HepG2 (cell line): ENCODE measurements at regions not wholly inside any gene's neighbourhood (a gene's known extent, or its start where the extent isn't known, plus 50 kb on each side); places are given as distances from the start of the nearest gene placed in this dataset.

ENCODE experiments used
- ATAC-seq: fragments of 200-7000 bp; cut with Tn5 transposase; 3 replicates; pipeline ENCODE4 v1.9.1; 2020; ENCODE audit warnings: mild to moderate bottlenecking, moderate library complexity
- BruUV-seq: library from RNA; stranded (reverse); fragments of 400-500 nt; replicated peaks from 2 replicates; lab custom pipeline; 2021; lab: Mats Ljungman, UMichigan
- CTCF ChIA-PET: fragments of 300-600 bp; formaldehyde crosslinking; extraction: SDS; loops from one replicate; lab custom pipeline; 2021; ENCODE audit warnings: low total read pairs, inconsistent platforms, low intra/inter-chr PET ratio; lab: Yijun Ruan, JAX
- POLR2A ChIA-PET: fragments of 350-600 bp; sonication (Branson Sonifier 250); formaldehyde crosslinking; loops from one replicate; lab custom pipeline; 2020; ENCODE audit warnings: antibody characterized with exemption, inconsistent platforms; lab: Yijun Ruan, JAX
- DNase-seq: peaks from one replicate; pipeline ENCODE4 v3.0.0-alpha.2; 2015; ENCODE audit warnings: low spot score
- FAIRE-seq: peaks from 3 replicates; lab custom pipeline; 2011; peaks lifted over from hg19 to GRCh38; lab: Jason Lieb, UNC
- H2AFZ ChIP-seq: one replicate; pipeline ENCODE4 v1.6.1; 2011; ENCODE audit warnings: low read length, inconsistent platforms
- H3K27ac ChIP-seq: fragments of 300-600 bp; 3 replicates; pipeline ENCODE4 v1.8.0; 2011; ENCODE audit warnings: mixed run types, mild to moderate bottlenecking, mixed read lengths, low read length, inconsistent platforms; ENCODE audit not compliant: insufficient read depth; ENCODE audit errors: extremely low read length
- H3K27me3 ChIP-seq, 2 experiments: fragments of 200-600 bp in 1 of 2; 2 replicates in 1 of 2; 3 replicates in 1 of 2; pipeline versions ENCODE4 v1.6.0 to v1.8.0; 2011; ENCODE audit warnings: low read length in 2 of 2, mild to moderate bottlenecking in 2 of 2, moderate library complexity in 2 of 2, inconsistent platforms in 1 of 2; ENCODE audit not compliant: insufficient read depth in 2 of 2, control insufficient read depth in 1 of 2
- H3K36me3 ChIP-seq, 2 experiments: fragments of 200-600 bp in 1 of 2; replicated peaks in 1 of 2; 2 replicates in 1 of 2; 3 replicates in 1 of 2; pipeline versions ENCODE4 v1.5.1 to v1.8.0; 2011; ENCODE audit warnings: low read length in 2 of 2, inconsistent platforms in 1 of 2; ENCODE audit not compliant: insufficient read depth in 2 of 2, control insufficient read depth in 1 of 2
- H3K4me1 ChIP-seq: 2 replicates; pipeline ENCODE4 v1.5.1; 2012; ENCODE audit warnings: low read length, inconsistent platforms; ENCODE audit not compliant: insufficient read depth
- H3K4me2 ChIP-seq: 2 replicates; pipeline ENCODE4 v1.6.0; 2011; ENCODE audit warnings: low read depth, low read length, inconsistent platforms
- H3K4me3 ChIP-seq, 3 experiments: fragments of 200-600 bp in 1 of 3; sonication (generic), shearing (Covaris generic) in 1 of 3; replicated peaks in 1 of 3; 2 replicates each; pipeline ENCODE4 v1.5.1; 2011 to 2016; ENCODE audit warnings: low read length in 3 of 3, inconsistent platforms in 2 of 3, low read depth in 2 of 3, mild to moderate bottlenecking in 2 of 3, control low read depth in 1 of 3, mixed read lengths in 1 of 3; ENCODE audit not compliant: insufficient read depth in 1 of 3
- H3K79me2 ChIP-seq: one replicate; pipeline ENCODE4 v1.6.1; 2011; ENCODE audit warnings: low read length, inconsistent platforms; ENCODE audit not compliant: insufficient read depth
- H3K9ac ChIP-seq: 2 replicates; pipeline ENCODE4 v1.6.0; 2011; ENCODE audit warnings: mild to moderate bottlenecking, low read depth, low read length, inconsistent platforms; ENCODE audit not compliant: insufficient read depth
- H3K9me3 ChIP-seq: 2 replicates; pipeline ENCODE4 v1.5.1; 2012; ENCODE audit warnings: mild to moderate bottlenecking, low read length
- H4K20me1 ChIP-seq: 2 replicates; pipeline ENCODE4 v1.6.0; 2011; ENCODE audit warnings: inconsistent platforms, mild to moderate bottlenecking, low read length, moderate library complexity; ENCODE audit not compliant: insufficient read depth
- ATF7 ChIP-seq, 2 experiments: fragments of 450-650 bp in 1 of 2; sonication (generic) in 1 of 2; formaldehyde crosslinking in 1 of 2; IDR thresholded peaks; 2 replicates each; pipeline versions ENCODE4 v1.4.0 to v1.6.1; 2016 to 2020; ENCODE audit warnings: antibody characterized with exemption in 1 of 2, mild to moderate bottlenecking in 1 of 2, missing genetic modification reagents in 1 of 2
- ELF1 ChIP-seq: sonication (generic); formaldehyde crosslinking; IDR thresholded peaks from 2 replicates; pipeline ENCODE4 v1.4.0; 2020; ENCODE audit warnings: missing genetic modification reagents
- KDM6A ChIP-seq: IDR thresholded peaks from 2 replicates; pipeline ENCODE4 v1.6.1; 2016; ENCODE audit warnings: low read depth
- SIX1 ChIP-seq: sonication (generic); formaldehyde crosslinking; IDR thresholded peaks from 2 replicates; pipeline ENCODE4 v1.4.0; 2020; ENCODE audit warnings: missing genetic modification reagents, borderline replicate concordance
- SNRNP70 ChIP-seq: fragments of 200-400 bp; formaldehyde crosslinking; IDR thresholded peaks from 2 replicates; pipeline ENCODE4 v1.6.1; 2017; ENCODE audit warnings: mild to moderate bottlenecking, low read depth, low read length, moderate library complexity
- ZBTB20 ChIP-seq: sonication (generic); formaldehyde crosslinking; IDR thresholded peaks from 2 replicates; pipeline ENCODE4 v1.8.1; 2023; ENCODE audit warnings: missing genetic modification reagents, low read depth, mild to moderate bottlenecking, borderline replicate concordance
- ZGPAT ChIP-seq: IDR thresholded peaks from 2 replicates; pipeline ENCODE4 v1.6.1; 2016; ENCODE audit warnings: mild to moderate bottlenecking
- ZNF124 ChIP-seq: sonication (generic); formaldehyde crosslinking; IDR thresholded peaks from 2 replicates; pipeline ENCODE4 v1.4.0; 2020; ENCODE audit warnings: missing genetic modification reagents
- ZNF326 ChIP-seq: sonication (generic); formaldehyde crosslinking; IDR thresholded peaks from 2 replicates; pipeline ENCODE4 v1.4.0; 2020; ENCODE audit warnings: missing genetic modification reagents, borderline replicate concordance
- ZNF496 ChIP-seq: sonication (generic); formaldehyde crosslinking; IDR thresholded peaks from 2 replicates; pipeline ENCODE4 v1.8.1; 2023; ENCODE audit warnings: mild to moderate bottlenecking, moderate library complexity, missing genetic modification reagents; ENCODE audit not compliant: insufficient replicate concordance
- WGBS: methylation state at CpG from one replicate; pipeline ENCODE4 v1.1.6; 2017; ENCODE audit warnings: low lambda C conversion rate; 5-methylcytosine and 5-hydroxymethylcytosine counted together
- in situ Hi-C: cut with HindIII; loops from 2 replicates; pipeline ENCODE4 v1.10.0; 2017; ENCODE audit warnings: low pct_unique_long_range_greater_than_20kb; ENCODE audit not compliant: extremely low pct_ligation_motif_present
- intact Hi-C: fragments of 100-400 bp; cut with micrococcal nuclease; formaldehyde crosslinking; loops from one replicate; pipeline ENCODE4 v1.10.0; 2022; ENCODE audit not compliant: unreplicated experiment
- TF ChIP-seq, protein P1 (sequence below): fragments of 450-650 bp; IDR thresholded peaks from 2 replicates; pipeline ENCODE4 v1.6.1; 2017; ENCODE audit warnings: mild to moderate bottlenecking

DNA sequence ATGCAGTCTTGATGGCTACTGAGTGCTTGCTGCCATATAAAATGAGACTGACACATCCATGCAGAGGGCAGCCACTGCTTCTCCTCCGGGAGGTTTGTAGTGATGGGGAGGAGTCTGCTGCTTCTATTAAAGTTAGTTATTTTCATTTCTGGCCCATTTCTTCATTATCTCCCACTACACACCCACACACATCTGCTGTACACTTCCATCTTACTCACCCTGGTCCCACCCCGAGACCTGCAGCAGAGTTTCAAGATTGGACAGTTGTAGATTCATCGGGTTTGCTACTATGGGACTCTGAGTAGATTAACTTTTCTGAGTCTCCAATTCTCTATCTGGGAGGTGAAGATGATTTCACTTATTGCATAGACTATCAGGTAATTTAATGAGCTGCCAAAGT lies 176.2 kb upstream of the SNX19 start (continued):
- TF ChIP-seq ZGPAT (no peak), KDM6A (CRISPR knock-in tag) (no peak), ATF7 (IDR thresholded peaks at IDR 0.05) (no peak), ATF7 (CRISPR knock-in tag; IDR thresholded peaks at IDR 0.05) (no peak), ZBTB20 (CRISPR knock-in tag) (no peak), SIX1 (no peak), ZNF496 (CRISPR knock-in tag) (no peak), ZNF326 (CRISPR knock-in tag) (no peak)
- TF ChIP-seq, protein P1, sequence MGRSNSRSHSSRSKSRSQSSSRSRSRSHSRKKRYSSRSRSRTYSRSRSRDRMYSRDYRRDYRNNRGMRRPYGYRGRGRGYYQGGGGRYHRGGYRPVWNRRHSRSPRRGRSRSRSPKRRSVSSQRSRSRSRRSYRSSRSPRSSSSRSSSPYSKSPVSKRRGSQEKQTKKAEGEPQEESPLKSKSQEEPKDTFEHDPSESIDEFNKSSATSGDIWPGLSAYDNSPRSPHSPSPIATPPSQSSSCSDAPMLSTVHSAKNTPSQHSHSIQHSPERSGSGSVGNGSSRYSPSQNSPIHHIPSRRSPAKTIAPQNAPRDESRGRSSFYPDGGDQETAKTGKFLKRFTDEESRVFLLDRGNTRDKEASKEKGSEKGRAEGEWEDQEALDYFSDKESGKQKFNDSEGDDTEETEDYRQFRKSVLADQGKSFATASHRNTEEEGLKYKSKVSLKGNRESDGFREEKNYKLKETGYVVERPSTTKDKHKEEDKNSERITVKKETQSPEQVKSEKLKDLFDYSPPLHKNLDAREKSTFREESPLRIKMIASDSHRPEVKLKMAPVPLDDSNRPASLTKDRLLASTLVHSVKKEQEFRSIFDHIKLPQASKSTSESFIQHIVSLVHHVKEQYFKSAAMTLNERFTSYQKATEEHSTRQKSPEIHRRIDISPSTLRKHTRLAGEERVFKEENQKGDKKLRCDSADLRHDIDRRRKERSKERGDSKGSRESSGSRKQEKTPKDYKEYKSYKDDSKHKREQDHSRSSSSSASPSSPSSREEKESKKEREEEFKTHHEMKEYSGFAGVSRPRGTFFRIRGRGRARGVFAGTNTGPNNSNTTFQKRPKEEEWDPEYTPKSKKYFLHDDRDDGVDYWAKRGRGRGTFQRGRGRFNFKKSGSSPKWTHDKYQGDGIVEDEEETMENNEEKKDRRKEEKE = no peak

- H3K27me3 ChIP-seq = peaks cover 0 to 4% of the 10 kb centered on the region in 2 experiments; a peak in 1 of 5 replicates
- CTCF ChIA-PET = no interaction called here
- no peak overlapping the region for H2AFZ ChIP-seq
- in situ Hi-C loops (no loop called here), intact Hi-C loops (no loop called here)
- no peak for TF ChIP-seq SNRNP70
- TF ChIP-seq ZNF124 (CRISPR knock-in tag) = no peak
- no peak for TF ChIP-seq ELF1 (CRISPR knock-in tag)
- peaks cover 18% of the 10 kb centered on the region for H3K4me1 ChIP-seq
- no peaks in the 10 kb centered on the region for H3K79me2 ChIP-seq
- no peak for FAIRE-seq
- POLR2A ChIA-PET = no interaction called here
- no peak overlapping the region for H3K9ac ChIP-seq
- no peak for DNase-seq
- no peaks in the 10 kb centered on the region for H3K36me3 ChIP-seq
- no TSS peak for BruUV-seq
- no peaks in the 10 kb centered on the region for H4K20me1 ChIP-seq
- H3K4me3 ChIP-seq = no peak overlapping the region
- WGBS = 17% methylated on average over 1 of the region's 1 CpG
- ATAC-seq = no peak
- no peak overlapping the region for H3K27ac ChIP-seq
- no peaks in the 10 kb centered on the region for H3K9me3 ChIP-seq
- no peak overlapping the region for H3K4me2 ChIP-seq
These were observed 178.5 kb upstream of the SNX19 start for GRCh38 chr11:131094827-131095226.
